ENCODE measurements at regions not wholly inside any gene's neighbourhood (a gene's known extent, or its start where the extent isn't known, plus 50 kb on each side); places are given as distances from the start of the nearest gene placed in this dataset.

DNA sequence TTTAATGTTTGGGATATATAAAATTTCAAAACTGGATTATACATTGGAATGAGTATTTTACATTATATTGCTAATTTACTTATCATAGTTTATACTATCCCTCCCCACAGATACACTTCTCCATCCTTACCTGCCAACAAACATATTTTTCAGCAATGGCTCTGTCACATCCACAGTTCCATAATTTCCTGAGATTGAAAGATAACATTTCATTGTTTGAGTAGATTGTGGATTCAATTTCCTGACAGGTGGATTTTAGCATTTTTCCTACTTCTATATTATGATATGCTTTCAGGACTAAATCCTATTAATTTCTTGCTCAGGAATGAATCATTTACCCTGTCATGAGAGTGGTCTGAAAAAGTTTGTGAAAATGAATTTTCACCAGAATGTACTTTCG is 115.3 kb upstream of the KLHL4 start:
- Mint-ChIP-seq H3K27ac (ENCODE audit: unreplicated experiment) (no peak overlapping the region), H3K4me1 (ENCODE audit: low read depth, unreplicated experiment) (no peaks in the 10 kb centered on the region), H3K4me3 (ENCODE audit: unreplicated experiment) (no peak overlapping the region), H3K9me3 (ENCODE audit: unreplicated experiment) (no peaks in the 10 kb centered on the region), H3K27me3 (ENCODE audit: insufficient read depth, unreplicated experiment) (no peaks in the 10 kb centered on the region), H3K36me3 (ENCODE audit: insufficient read depth, unreplicated experiment) (no peaks in the 10 kb centered on the region)
- intact Hi-C loops (cut with micrococcal nuclease; ENCODE audit: unreplicated experiment) = no loop called here
- CTCF ChIA-PET = no interaction called here
- H3K36me3 ChIP-seq (ENCODE audit: control insufficient read depth, insufficient read depth, low read length) = no peaks in the 10 kb centered on the region
- no peak for TF ChIP-seq CTCF (IDR thresholded peaks at IDR 0.05; ENCODE audit: insufficient read depth in 1 of 2, low read depth in 1 of 2, low read length in 1 of 2, severe bottlenecking in 1 of 2, unreplicated experiment in 1 of 2)
- POLR2A ChIA-PET = no interaction called here
- no peaks in the 10 kb centered on the region for H3K27me3 ChIP-seq (replicated peaks; ENCODE audit: control insufficient read depth, insufficient read depth, low read length)
- H3K9me3 ChIP-seq = no peaks in the 10 kb centered on the region
- no TSS peak for BruUV-seq (replicated peaks)
- no peak overlapping the region for H3K4me3 ChIP-seq (ENCODE audit: low read depth, low read length)
- no peak for DNase-seq
- no peaks in the 10 kb centered on the region for H3K4me1 ChIP-seq

- no peaks in the 10 kb centered on the region for H3K36me3 ChIP-seq (ENCODE audit: control insufficient read depth, insufficient read depth, low read length)
- no peaks in the 10 kb centered on the region for H3K27me3 Mint-ChIP-seq (ENCODE audit: insufficient read depth, unreplicated experiment)
- BruUV-seq (replicated peaks) = no TSS peak
- no peaks in the 10 kb centered on the region for H3K4me1 Mint-ChIP-seq (ENCODE audit: low read depth, unreplicated experiment)
- no peak for TF ChIP-seq CTCF (IDR thresholded peaks at IDR 0.05; ENCODE audit: insufficient read depth in 1 of 2, low read depth in 1 of 2, low read length in 1 of 2, severe bottlenecking in 1 of 2, unreplicated experiment in 1 of 2)
- CTCF ChIA-PET = no interaction called here
- H3K27ac Mint-ChIP-seq (ENCODE audit: unreplicated experiment) = no peak overlapping the region
- DNase-seq = no peak
- H3K4me3 ChIP-seq (ENCODE audit: low read depth, low read length) = no peak overlapping the region
- POLR2A ChIA-PET = no interaction called here
- H3K27me3 ChIP-seq (replicated peaks; ENCODE audit: control insufficient read depth, insufficient read depth, low read length) = no peaks in the 10 kb centered on the region
- no peaks in the 10 kb centered on the region for H3K9me3 Mint-ChIP-seq (ENCODE audit: unreplicated experiment)
- H3K36me3 Mint-ChIP-seq (ENCODE audit: insufficient read depth, unreplicated experiment) = no peaks in the 10 kb centered on the region
- intact Hi-C loops (cut with micrococcal nuclease; ENCODE audit: unreplicated experiment) = no loop called here
- H3K4me1 ChIP-seq = no peaks in the 10 kb centered on the region
- H3K9me3 ChIP-seq = no peaks in the 10 kb centered on the region
- H3K4me3 Mint-ChIP-seq (ENCODE audit: unreplicated experiment) = no peak overlapping the region
Measured at GRCh38 chrX:87403551-87403950, 114.1 kb upstream of the KLHL4 start.

DNA sequence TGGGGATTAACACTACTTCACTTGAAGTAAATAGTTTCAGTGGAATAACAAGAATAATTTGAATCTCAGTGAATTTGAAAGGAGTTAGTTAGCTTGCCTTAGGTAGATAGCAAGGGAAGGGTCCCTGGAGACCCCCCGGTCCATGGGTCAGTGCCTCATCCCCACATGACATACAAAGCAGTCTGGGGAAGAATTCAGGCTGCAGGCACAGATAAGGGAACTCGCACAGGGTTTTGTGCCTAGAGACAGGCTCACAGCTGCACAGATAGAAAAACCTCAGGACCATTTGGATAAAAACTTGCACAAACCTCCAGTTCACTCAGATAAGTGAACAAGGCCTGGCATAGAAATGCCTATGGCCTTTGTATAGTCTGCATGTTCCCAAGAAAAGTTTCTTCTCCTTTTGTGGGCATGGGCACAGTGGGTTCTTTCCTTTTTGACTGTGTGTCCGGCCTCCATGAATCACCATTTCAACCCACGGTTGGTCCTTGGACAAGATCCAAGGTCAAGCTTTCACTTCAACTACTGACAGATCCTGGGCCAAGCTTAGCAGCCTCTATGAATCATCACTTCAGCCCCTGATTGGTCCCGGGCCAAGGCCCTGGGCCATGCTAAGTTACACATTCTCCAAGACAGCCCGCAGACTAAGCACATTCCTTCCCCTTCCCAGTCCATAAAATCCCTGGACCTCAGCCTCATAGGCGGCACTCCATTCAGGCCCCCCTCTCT is 108.3 kb upstream of the KLHL4 start:
- no TSS peak for BruUV-seq (replicated peaks)
- TF ChIP-seq CTCF (IDR thresholded peaks at IDR 0.05; ENCODE audit: insufficient read depth in 1 of 2, low read depth in 1 of 2, low read length in 1 of 2, severe bottlenecking in 1 of 2, unreplicated experiment in 1 of 2) = no peak
- H3K4me1 Mint-ChIP-seq (ENCODE audit: low read depth, unreplicated experiment) = no peaks in the 10 kb centered on the region
- H3K9me3 Mint-ChIP-seq (ENCODE audit: unreplicated experiment) = no peaks in the 10 kb centered on the region
- no peak overlapping the region for H3K27ac Mint-ChIP-seq (ENCODE audit: unreplicated experiment)
- no peaks in the 10 kb centered on the region for H3K4me1 ChIP-seq
- H3K36me3 ChIP-seq (ENCODE audit: control insufficient read depth, insufficient read depth, low read length) = no peaks in the 10 kb centered on the region
- H3K27me3 Mint-ChIP-seq (ENCODE audit: insufficient read depth, unreplicated experiment) = no peaks in the 10 kb centered on the region
- ChIA-PET POLR2A (no interaction called here), CTCF (no interaction called here)
- H3K27me3 ChIP-seq (replicated peaks; ENCODE audit: control insufficient read depth, insufficient read depth, low read length) = no peaks in the 10 kb centered on the region
- no peaks in the 10 kb centered on the region for H3K9me3 ChIP-seq
- DNase-seq = peak in 1 of 2 experiments; percentile 22
- no peak overlapping the region for H3K4me3 ChIP-seq (ENCODE audit: low read depth, low read length)
- no peaks in the 10 kb centered on the region for H3K36me3 Mint-ChIP-seq (ENCODE audit: insufficient read depth, unreplicated experiment)
- intact Hi-C loops (cut with micrococcal nuclease; ENCODE audit: unreplicated experiment) = no loop called here
- H3K4me3 Mint-ChIP-seq (ENCODE audit: unreplicated experiment) = no peak overlapping the region
